Suprapubic skin (tissue), 4 donors: ENCODE measurements at regions not wholly inside any gene's neighbourhood (a gene's known extent, or its start where the extent isn't known, plus 50 kb on each side); places are given as distances from the start of the nearest gene placed in this dataset.
A peak's percentile ranks its signal among the peaks of the same experiment; 100 is the strongest.

Experiments used
- DNase-seq, 2 donors: peaks; one replicate each; pipeline ENCODE4 v3.0.0-alpha.2; 2019; ENCODE audit warnings: low spot score in 2 of 2
- H3K27ac ChIP-seq: fragments of 200-600 bp; sonication (generic); one replicate; pipeline ENCODE4 v1.5.1; 2019
- H3K27me3 ChIP-seq: fragments of 200-600 bp; sonication (generic); one replicate; pipeline ENCODE4 v1.5.1; 2019
- H3K36me3 ChIP-seq: fragments of 200-600 bp; sonication (generic); one replicate; pipeline ENCODE4 v1.5.1; 2019
- H3K4me1 ChIP-seq: fragments of 200-600 bp; sonication (generic); one replicate; pipeline ENCODE4 v1.5.1; 2019
- H3K4me3 ChIP-seq: fragments of 200-600 bp; sonication (generic); one replicate; pipeline ENCODE4 v1.5.1; 2019; ENCODE audit warnings: mild to moderate bottlenecking
- H3K9me3 ChIP-seq: fragments of 200-600 bp; sonication (generic); one replicate; pipeline ENCODE4 v1.5.1; 2019
- EP300 ChIP-seq: sonication (generic); formaldehyde crosslinking; IDR thresholded peaks from one replicate; pipeline ENCODE4 v1.6.1; 2017; ENCODE audit warnings: antibody characterized with exemption
- POLR2A ChIP-seq, 2 donors: fragments of 450-650 bp; IDR thresholded peaks; one replicate each; pipeline ENCODE4 v1.6.1; 2017; ENCODE audit warnings: antibody characterized with exemption in 2 of 2, mild to moderate bottlenecking in 2 of 2, moderate library complexity in 2 of 2
- POLR2AphosphoS5 ChIP-seq, 3 donors: sonication (generic); formaldehyde crosslinking; IDR thresholded peaks; one replicate each; pipeline ENCODE4 v1.6.1; 2017; ENCODE audit warnings: antibody characterized with exemption in 3 of 3
- WGBS: methylation state at CpG from one replicate; pipeline ENCODE4 v1.1.5; 2018; 5-methylcytosine and 5-hydroxymethylcytosine counted together
- TF ChIP-seq, protein P1 (sequence below), 2 donors: fragments of 200-600 bp in 1 of 2; fragments of 450-650 bp in 1 of 2; sonication (generic) in 1 of 2; IDR thresholded peaks; one replicate each; pipeline ENCODE4 v1.5.1; 2016 to 2019; ENCODE audit warnings: antibody characterized with exemption in 2 of 2, mild to moderate bottlenecking in 1 of 2, moderate library complexity in 1 of 2

DNA sequence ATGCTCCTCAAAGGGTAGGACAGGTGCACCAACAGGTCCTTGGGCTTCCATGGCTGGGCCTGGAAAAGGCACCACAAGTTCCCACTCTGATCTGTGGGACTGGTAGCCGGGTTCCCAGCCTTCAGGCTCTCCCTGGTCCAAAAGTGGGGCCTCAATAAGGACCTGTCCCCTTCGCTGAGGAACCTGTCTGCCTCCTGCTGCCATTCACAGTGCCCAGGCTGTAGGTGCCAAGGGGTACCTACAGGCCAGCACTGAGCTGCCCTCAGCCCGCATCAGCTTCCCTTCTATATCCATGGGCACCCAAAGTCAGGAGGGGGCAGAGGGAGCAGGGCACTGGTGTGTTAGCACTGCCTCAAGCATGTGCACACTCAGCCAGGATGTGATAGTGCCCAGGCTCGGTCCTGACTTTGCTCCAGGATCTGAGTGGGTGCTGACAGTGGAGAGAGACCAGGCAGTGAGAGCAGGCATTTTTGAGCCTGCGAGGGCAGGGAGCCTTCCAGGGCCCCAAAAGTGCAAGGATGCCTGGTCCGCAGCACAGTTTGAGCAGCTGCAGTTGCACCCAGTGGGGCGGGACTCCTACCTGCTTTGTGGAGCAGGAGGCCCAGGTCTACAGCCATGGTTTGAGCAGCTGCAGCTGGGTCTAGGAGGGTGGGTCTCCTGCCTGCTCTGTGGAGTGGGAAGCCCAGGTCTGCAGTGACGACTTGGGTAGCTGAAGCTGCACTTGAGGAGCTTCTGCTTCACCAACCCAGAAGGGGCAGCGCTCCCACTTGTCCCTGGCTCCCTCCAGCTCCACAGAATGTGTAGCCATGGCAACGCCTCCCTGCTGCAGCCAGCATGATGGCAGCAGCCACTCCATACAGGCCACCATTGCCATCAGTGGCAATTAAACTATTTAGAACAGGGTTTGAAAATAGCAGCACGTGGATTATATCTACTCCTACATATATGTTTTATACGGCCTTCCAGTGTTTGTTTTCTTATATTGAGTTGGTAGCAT, 376.4 kb downstream of the KCTD8 start:
- Histone ChIP-seq H3K27ac (no peak overlapping the region), H3K27me3 (no peaks in the 10 kb centered on the region), H3K4me1 (no peaks in the 10 kb centered on the region), H3K4me3 (no peak overlapping the region), H3K36me3 (no peaks in the 10 kb centered on the region), H3K9me3 (peaks cover 4% of the 10 kb centered on the region)
- no peak for TF ChIP-seq POLR2A (IDR thresholded peaks at IDR 0.05)
- no peak for TF ChIP-seq EP300
- TF ChIP-seq, protein P1, sequence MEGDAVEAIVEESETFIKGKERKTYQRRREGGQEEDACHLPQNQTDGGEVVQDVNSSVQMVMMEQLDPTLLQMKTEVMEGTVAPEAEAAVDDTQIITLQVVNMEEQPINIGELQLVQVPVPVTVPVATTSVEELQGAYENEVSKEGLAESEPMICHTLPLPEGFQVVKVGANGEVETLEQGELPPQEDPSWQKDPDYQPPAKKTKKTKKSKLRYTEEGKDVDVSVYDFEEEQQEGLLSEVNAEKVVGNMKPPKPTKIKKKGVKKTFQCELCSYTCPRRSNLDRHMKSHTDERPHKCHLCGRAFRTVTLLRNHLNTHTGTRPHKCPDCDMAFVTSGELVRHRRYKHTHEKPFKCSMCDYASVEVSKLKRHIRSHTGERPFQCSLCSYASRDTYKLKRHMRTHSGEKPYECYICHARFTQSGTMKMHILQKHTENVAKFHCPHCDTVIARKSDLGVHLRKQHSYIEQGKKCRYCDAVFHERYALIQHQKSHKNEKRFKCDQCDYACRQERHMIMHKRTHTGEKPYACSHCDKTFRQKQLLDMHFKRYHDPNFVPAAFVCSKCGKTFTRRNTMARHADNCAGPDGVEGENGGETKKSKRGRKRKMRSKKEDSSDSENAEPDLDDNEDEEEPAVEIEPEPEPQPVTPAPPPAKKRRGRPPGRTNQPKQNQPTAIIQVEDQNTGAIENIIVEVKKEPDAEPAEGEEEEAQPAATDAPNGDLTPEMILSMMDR (IDR thresholded peaks at IDR 0.05), result no peak
- TF ChIP-seq POLR2AphosphoS5 (IDR thresholded peaks at IDR 0.05), result no peak
- peak; percentile 37 to 71 for DNase-seq
- WGBS, result 88% methylated on average over 3 of the region's 12 CpGs

DNA sequence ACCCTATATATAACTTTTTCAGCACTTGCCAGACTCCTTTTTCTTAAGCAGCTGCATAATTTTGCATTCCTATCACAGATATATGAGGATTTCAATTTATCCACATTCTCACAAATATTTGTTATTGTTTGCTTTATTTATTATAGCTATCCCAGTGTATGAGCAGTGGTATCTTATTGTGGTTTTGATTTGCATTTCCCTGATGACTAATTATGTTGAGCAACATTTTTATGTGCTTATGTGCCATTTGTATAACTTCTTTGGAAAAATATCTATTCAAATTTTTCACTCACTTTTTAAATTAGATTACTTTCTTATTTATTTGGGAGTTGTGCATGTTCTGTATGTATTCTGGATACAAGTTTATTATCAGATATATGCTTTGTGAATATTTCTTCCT, 361.9 kb downstream of the KCTD8 start:
- H3K4me3 ChIP-seq, result no peak overlapping the region
- H3K4me1 ChIP-seq, result no peaks in the 10 kb centered on the region
- DNase-seq, result no peak
- H3K27me3 ChIP-seq, result no peaks in the 10 kb centered on the region
- H3K36me3 ChIP-seq, result no peaks in the 10 kb centered on the region
- TF ChIP-seq, protein P1 (IDR thresholded peaks at IDR 0.05), result no peak
- TF ChIP-seq POLR2AphosphoS5 (IDR thresholded peaks at IDR 0.05) (no peak), POLR2A (IDR thresholded peaks at IDR 0.05) (no peak), EP300 (no peak)
- no peaks in the 10 kb centered on the region for H3K9me3 ChIP-seq
- H3K27ac ChIP-seq, result no peak overlapping the region

DNA sequence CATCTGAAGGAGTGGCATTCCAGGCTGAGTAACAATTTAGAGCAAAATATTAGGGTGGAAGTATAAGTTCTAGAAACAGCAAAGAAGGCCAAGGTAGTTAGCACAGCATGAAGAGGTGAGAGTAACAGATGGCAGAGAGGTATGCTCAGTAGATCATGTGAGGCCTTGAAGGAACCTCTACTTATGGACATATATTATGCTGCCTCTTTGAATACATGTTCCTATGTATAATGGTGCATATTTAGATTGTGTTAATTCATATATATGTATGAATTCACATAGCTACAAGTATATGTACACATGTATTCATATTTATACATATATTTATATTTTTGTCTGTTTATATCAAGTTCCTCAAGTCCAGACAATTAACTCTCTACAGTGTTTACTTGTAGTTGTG, 355.2 kb downstream of the KCTD8 start:
- Histone ChIP-seq H3K36me3 (no peaks in the 10 kb centered on the region), H3K4me3 (no peak overlapping the region), H3K27me3 (no peaks in the 10 kb centered on the region), H3K9me3 (no peaks in the 10 kb centered on the region), H3K4me1 (no peaks in the 10 kb centered on the region), H3K27ac (no peak overlapping the region)
- TF ChIP-seq, protein P1 (IDR thresholded peaks at IDR 0.05), result no peak
- TF ChIP-seq EP300 (no peak), POLR2AphosphoS5 (IDR thresholded peaks at IDR 0.05) (no peak), POLR2A (IDR thresholded peaks at IDR 0.05) (no peak)
- DNase-seq, result no peak

DNA sequence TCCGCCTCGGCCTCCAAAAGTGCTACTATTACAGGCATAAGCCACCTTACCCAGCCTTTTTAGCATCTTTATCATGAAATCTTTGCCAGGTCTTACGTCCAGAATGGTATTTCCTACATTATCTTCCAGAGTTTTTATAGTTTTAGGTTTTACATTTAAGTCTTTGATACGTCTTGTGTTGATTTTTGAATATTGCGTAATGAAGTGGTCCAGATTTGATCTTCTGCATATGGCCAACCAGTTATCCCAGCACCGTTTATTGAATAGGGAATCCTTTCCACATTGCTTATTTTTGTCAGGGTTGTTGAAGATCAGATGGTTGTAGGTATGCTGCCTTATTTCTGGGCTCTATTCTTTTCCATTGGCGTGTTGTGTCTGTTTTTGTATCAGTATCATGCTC, 349.6 kb downstream of the KCTD8 start:
- no peak for TF ChIP-seq POLR2AphosphoS5 (IDR thresholded peaks at IDR 0.05)
- TF ChIP-seq POLR2A (IDR thresholded peaks at IDR 0.05), result no peak
- TF ChIP-seq, protein P1 (IDR thresholded peaks at IDR 0.05), result no peak
- TF ChIP-seq EP300, result no peak
- Histone ChIP-seq H3K27ac (no peak overlapping the region), H3K4me1 (no peaks in the 10 kb centered on the region), H3K9me3 (peaks cover 1% of the 10 kb centered on the region), H3K36me3 (no peaks in the 10 kb centered on the region), H3K4me3 (no peak overlapping the region), H3K27me3 (no peaks in the 10 kb centered on the region)
- WGBS, result 84% methylated on average over 7 of the region's 7 CpGs
- no peak for DNase-seq

DNA sequence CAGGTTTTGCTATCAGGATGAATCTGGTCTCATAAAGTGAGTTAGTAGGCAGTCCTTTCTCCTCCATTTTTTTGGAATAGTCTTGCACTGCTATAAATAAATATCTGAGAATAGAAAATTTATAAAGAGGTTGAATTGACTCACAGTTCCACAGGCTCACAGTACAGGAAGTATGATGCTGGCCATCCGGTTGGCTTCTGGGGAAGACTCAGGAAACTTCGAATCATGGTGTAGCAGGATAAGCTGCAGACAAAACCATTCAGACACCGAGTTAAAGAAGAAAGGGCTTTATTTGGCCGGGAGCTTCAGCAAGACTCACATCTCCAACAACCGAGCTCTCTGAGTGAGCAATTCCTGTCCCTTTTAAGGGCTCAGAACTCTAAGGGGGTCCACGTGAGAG, 348.2 kb downstream of the KCTD8 start:
- H3K27ac ChIP-seq, result no peak overlapping the region
- no peak for TF ChIP-seq POLR2A (IDR thresholded peaks at IDR 0.05)
- WGBS, result 88% methylated on average over 6 of the region's 6 CpGs
- H3K27me3 ChIP-seq, result no peaks in the 10 kb centered on the region
- peaks cover 7% of the 10 kb centered on the region for H3K9me3 ChIP-seq
- H3K4me3 ChIP-seq, result no peak overlapping the region
- no peak for DNase-seq
- no peaks in the 10 kb centered on the region for H3K36me3 ChIP-seq
- H3K4me1 ChIP-seq, result no peaks in the 10 kb centered on the region
